ENCODE measurements at regions not wholly inside any gene's neighbourhood (a gene's known extent, or its start where the extent isn't known, plus 50 kb on each side); places are given as distances from the start of the nearest gene placed in this dataset.
"Not testable (repeated sequence)": the region's sequence is repeated elsewhere in the genome, so short reads cannot be mapped to it uniquely, and the experiment has no call there.

- no peak for FAIRE-seq
Observed at GRCh38 chr5:135155616-135156214, 121.7 kb upstream of the PITX1 start.

- no peak for FAIRE-seq
Observed at GRCh38 chr5:135154961-135155360, 120.9 kb upstream of the PITX1 start.

DNA sequence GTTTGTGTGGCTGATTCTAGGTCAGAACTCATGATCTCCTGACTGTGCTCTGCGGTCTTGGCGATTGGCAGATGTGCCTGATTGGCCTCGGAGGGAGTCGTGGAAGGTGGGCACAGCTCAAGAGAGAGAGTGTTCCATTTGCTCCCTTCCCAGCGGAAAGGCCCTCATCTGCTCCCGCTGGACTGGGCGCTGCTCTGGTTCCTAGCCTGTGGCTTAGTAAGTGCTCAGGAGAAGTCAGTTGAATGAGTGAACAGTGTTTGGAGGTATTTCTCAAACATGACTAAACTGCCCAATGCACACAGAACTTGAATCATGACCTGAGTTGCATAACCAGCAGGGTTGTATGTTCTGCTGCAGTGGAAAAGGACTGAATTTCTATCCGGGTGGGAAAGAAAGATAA is 120.2 kb upstream of the PITX1 start:
- FAIRE-seq: no peak

GRCh38 chr5:135153661-135154060 is 119.6 kb upstream of the PITX1 start:
- FAIRE-seq: no peak

- FAIRE-seq: no peak
Observed at GRCh38 chr5:135153259-135153658, 119.2 kb upstream of the PITX1 start.

DNA sequence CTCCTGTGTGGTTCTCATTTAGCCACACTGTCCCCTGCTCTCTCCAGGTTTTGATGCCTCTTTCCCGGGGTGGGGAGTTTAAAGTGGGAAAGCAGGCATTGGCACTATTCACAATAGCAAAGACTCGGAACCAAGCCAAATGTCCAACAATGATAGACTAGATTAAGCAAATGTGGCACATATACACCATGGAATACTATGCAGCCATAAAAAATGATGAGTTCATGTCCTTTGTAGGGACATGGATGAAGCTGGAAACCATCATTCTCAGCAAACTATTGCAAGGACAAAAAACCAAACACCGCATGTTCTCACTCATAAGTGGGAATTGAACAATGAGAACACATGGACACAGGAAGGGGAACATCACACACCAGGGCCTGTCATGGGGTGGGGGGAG is 117.6 kb upstream of the PITX1 start:
- not testable (repeated sequence) for FAIRE-seq

GRCh38 chr5:135151256-135151655 is 117.2 kb upstream of the PITX1 start:
- no peak for FAIRE-seq

DNA sequence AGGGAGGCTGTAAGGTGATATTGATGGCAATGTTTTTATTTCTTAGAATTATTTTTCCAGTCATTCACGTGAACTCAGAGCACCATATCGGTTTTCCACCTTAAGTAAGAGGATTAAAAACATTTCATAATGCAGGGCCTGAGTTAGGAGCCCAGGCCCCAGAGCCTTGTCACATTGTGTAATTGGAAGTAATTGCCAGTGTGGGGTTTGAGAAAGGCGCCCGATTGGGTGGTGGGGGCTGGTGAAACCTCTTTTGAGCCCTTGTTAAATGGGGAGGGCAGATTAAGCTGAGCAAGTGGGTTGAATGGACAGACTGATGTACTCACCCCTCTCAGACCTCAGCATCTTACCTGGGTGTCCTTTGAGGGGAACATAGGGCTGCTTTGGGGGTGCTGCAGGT is 116.7 kb upstream of the PITX1 start:
- no peak for FAIRE-seq

DNA sequence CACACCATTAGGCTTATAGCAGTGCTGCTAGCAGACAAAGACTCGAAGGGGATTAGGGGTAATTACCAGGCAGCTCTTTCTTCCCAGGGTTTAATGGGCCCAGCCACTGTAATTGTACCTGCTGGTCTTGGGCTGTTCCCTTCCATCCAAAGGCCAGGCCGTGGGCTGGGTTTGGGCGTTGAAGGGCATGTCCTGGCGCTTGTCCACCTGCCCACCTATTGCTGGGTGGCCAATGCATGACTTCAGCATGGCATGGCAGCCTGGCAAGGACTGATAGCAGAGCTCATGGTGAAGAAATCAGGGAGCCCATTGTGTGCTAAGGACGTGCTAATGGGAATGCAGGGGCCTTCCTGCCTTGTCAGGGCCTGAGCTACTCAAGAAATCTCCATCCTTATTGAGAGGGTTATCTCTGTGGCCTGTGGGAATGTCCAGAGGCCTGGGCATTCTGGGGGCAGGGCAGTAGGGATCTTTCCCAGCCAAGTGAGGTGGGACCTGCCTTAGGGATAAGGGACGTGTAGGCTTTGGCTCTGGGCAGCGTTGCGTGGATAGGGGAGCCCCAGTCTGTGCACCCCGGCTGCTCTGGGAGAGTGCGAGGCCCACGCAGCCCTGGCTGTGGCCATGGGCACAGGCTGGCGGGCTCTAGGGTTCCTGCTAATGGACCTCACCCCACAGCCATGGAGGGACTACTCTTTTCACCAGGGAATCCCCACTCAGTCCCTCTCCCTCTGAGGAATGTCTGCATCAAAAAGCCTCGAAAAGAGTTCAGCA is 116.1 kb upstream of the PITX1 start:
- no peak for FAIRE-seq

DNA sequence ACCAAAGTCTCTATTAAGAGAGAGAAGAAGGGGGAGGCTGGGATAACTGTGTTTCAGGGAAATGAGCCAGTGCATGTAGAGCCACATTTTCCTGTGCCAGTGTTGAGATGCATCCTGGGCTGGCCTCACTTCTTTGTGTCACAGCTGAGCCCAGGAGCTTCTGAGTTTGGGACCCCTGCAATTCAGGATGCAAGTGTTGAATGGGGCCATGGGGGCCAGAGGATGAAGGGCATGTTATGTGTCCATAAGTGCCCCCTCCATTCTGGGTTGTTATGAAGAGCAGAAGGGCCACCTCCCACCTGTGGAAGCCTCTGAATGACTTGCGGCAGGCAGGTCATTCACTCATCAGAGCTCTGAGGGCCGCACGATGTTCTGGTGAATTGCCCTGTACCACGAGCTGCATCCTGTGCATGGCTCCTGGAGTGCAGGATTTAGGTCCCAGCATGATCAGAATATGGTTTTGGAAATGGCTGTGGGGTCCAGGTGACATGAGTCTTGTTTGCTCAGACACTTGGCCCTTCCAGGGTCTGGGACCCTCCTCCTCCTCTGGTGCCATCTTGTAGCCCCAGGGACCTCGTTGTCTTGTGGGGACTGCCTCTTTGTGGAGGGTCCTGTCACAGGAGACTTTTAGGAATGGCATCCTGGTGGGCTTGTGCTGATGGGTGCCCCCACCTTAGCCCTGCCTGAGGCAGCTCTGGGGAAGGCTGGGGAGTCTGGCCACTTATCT is 115.4 kb upstream of the PITX1 start:
- no peak for FAIRE-seq

DNA sequence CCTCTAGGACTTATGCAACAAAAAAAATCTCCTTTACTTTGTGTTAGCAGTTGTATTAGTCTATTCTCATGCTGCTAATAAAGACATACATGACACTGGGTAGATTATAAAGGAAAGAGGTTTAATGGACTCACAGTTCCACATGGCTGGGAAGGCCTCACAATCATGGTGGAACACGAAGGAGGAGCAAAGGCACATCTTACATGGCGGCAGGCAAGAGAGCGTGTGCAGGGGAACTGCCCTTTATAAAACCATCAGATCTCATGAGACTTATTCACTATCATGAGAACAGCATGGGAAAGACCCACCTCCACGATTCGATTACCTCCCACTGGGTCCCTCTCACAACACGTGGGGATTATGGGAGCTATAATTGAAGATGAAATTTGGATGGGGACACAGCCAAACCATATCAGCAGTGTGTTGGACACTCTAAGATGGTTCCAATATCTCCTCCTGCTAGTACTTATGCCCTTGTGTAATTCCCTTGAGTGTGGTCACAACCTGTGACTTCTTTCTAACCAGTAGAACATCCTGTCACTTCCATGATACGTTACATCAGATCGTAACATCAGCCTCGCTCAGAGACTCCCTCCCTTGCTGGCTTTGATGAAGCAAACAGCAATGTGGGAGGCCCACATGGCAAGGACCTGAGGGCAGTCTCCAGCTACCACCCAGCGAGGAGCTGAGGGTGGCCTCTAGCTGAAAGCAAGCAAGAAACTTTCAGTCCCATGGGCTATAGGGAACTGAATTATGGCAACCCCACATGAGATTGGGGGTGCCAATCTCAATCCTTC is 113.5 kb upstream of the PITX1 start:
- FAIRE-seq: no peak

DNA sequence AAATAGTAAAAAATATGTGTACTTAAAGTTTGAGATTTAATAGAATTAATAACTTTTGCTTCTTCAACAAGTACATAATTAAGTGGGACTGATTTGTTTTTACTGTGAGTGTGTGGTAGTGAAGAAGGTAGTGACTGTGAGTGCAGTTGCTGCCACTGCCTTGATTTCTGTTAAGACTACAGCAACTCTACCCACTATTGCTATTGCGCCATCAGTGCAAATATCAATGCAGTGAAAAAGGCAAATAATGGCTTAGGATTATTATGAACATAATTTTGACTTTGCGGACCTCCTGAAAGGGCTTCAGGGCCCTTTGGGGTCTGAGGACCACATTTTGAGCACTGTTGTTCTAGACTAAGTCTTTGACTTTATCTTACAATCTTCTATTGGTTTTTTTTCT is 112.0 kb upstream of the PITX1 start:
- no peak for FAIRE-seq

DNA sequence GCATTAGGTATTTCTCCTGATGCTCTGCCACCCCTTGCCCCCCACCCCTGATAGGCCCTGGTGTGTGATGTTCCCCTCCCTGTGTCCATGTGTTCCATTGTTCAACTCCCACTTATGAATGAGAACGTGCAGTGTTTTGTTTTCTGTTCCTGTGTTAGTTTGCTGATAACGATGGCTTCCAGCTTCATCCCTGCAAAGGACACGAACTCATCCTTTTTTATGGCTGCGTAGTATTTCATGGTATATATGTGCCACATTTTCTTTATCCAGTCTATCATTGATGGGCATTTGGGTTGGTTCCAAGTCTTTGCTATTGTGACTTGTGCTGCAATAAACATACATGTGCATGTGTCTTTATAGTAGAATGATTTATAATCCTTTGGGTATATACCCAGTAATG is 109.7 kb upstream of the PITX1 start:
- not testable (repeated sequence) for FAIRE-seq

DNA sequence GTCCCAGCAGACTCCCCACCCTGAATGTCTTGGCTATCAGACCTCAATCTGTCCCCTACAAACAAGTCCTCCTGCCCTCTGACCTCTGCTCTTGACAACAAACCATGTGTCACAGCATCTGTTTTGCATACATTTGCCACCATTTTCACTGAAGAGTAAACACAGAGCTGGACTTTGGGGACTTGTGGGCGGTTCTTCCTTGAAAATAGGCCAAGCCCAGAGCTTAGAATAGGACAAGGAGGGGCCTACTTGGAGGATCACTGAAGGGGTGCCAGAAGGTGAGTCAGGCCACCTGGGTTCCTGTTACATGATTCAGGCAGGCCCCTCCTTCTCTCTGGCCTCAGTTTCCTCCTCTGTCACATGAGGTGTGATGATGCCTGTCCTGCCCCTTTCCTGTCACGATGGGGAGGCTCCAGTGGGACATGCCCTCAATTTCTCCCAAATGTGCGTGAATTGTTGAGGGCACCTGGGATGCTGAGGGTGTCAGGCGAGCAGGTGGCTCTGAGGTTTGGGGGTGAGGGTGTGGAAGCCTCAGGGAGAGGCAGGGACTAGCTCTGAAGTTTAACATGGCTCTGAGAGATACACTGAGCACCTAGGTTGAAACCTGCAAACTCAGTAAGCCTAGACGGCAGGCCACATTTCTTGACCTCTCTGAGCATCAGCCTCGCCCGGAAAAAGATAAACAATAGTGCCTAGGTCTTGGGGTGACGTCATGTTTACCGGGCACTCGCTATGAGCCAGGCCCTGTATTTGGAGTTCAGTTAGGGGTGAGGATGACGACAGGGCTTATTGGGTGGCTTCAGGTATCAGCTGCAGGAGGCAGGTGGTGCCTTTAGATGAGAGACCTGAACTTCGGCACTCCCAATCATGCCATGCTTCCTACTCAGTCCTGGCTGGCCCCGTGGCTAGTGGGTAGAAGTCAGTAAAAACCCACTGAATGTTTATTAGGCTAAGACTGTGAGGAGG is 107.6 kb upstream of the PITX1 start:
- no peak for FAIRE-seq

GRCh38 chr5:135140446-135141204 is 106.6 kb upstream of the PITX1 start:
- no peak for FAIRE-seq

DNA sequence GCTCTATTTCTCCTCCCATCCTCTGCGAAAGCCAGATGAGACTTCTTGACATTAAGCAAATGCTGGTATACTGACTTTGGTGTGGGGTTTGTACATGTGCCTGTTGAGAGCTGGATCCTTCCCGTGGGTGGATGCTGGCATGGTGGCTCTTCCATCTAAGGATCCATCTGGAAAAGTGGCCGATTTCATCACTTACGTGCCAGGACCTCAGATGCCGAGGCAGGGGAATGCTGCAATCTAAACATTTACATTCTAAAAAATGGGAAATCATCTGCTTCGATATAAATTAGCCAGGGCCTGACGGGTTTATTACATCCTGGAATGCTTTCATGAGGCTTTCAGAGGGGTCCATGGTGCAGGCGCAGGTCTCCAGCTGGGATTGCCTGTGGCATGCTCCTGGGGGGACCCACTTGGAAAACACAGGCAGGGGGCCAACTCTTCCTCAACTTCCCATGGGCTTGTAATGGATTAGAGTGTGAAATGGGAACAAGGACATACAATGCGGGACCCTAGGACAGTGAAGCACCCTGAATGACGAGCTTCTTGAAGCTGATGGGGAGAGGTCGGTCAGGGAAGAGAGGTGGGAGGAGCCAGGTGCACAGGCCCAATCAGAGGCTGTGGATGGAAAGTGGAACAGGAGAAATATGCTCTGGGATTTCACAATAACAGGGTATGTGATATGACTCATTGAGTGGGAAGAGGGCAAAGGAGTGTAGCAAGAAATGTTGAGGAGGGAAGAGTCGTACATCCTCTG is 105.5 kb upstream of the PITX1 start:
- FAIRE-seq: no peak

DNA sequence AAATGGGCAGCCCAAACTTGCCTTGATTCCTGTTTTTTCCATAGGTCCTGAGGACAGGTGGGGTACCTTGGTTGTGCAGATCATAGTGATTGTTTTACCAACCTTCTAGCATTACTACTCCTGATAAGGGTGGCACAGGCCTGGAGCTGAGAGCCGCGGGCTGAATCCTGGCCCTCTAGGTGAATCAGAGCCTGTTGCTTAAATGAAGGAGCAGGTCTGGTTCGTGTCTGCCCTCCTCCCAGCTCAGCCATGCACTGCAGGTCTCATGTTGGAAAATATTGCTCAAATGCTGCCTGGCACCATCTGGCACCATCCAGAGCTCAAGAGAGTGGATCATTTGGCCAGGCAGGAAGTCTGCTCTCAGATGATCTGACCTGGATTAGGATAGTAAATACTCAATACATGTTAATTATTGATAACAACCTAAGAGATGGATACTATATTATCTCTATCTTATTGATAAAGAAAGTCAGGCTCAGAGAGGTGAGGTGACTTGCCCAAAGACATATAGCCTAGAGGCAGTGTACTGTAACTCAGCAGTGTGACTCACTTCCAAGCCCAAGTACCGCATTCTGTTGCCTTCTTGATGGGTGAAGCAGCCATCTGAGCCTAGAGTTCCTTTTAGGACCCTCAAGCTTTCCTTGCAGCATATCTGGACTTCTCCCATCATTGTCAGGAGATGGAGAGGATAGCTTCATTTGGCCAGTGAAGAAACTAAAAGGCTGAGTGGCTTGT is 104.3 kb upstream of the PITX1 start:
- no peak for FAIRE-seq

DNA sequence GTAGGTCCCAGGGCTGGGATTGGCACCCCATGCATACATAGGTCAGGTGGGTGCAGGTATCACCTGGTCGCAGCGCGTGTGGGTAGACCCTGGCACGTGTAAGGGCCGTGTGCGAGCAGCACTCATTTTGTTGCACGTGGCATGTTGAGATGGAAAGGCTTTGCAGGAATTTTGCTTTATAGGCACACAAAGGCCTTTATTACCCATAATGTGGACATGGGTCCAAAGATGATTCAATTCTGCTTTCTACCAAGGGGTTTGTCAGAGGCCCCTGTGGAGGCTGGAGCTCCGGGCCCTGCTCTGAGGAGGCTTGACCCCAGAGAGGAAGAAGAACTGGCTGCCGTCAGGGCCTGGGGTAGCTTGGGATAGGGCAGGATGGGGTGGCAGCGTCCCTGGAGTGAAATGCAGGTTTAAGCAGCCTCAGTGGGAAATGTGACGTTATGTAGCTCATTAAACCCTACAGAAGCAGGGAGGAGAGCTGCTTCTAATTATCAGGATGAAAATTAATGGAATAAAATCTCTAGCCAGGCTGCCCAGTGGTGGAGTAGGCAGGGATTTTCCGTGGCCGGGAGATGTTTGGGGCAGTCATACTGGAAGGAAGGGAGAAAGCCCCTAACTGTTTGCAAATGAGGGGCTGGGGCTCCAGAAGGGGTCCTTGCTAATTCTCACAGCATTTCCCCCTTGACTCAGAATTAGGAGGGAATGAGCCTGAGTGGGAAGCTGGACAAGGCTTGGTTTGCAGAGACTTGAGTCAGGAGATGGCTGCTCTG is 103.3 kb upstream of the PITX1 start:
- FAIRE-seq: no peak

DNA sequence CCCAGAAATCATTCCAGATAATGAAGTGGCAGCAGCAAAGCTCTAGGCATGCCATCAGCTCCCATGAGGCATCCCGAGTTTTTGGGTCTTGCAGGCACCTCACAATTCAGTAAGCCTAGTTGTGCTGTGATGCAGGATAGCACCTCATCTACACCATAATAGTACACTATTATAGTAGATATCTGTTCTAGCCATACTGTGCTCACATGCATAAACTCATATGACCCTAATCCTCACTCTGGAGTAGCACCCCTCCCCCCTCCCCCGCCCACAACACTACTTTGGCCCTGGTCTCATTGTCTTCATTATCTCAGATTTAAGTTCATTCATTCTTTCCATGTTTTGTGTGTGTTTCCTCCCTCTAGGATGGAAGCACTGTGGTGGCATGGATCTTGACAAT is 102.5 kb upstream of the PITX1 start:
- no peak for FAIRE-seq
